Ovary (tissue), 3 donors: ENCODE measurements at regions not wholly inside any gene's neighbourhood (a gene's known extent, or its start where the extent isn't known, plus 50 kb on each side); places are given as distances from the start of the nearest gene placed in this dataset.

Experiments
- CTCF ChIP-seq, 3 donors: fragments of 450-650 bp in 2 of 3; fragments of 200-600 bp in 1 of 3; IDR thresholded peaks; one replicate each; pipeline versions ENCODE4 v1.5.1 to v1.8.0; 2016 to 2022; ENCODE audit warnings: antibody characterized with exemption in 3 of 3, mild to moderate bottlenecking in 1 of 3
- EP300 ChIP-seq: sonication (generic); formaldehyde crosslinking; IDR thresholded peaks from one replicate; pipeline ENCODE4 v1.6.1; 2017; ENCODE audit warnings: antibody characterized with exemption
- POLR2A ChIP-seq: fragments of 450-650 bp; IDR thresholded peaks from one replicate; pipeline ENCODE4 v1.6.1; 2017; ENCODE audit warnings: antibody characterized with exemption, mild to moderate bottlenecking, moderate library complexity
- donor health status: DM: no; HTN: no; CAD: no.

GRCh38 chr9:135213566-135213965, 126.1 kb downstream of the OLFM1 start:
- TF ChIP-seq POLR2A (no peak), CTCF (IDR thresholded peaks at IDR 0.05) (no peak), EP300 (no peak)
